ENCODE measurements at regions not wholly inside any gene's neighbourhood (a gene's known extent, or its start where the extent isn't known, plus 50 kb on each side); places are given as distances from the start of the nearest gene placed in this dataset.

DNA sequence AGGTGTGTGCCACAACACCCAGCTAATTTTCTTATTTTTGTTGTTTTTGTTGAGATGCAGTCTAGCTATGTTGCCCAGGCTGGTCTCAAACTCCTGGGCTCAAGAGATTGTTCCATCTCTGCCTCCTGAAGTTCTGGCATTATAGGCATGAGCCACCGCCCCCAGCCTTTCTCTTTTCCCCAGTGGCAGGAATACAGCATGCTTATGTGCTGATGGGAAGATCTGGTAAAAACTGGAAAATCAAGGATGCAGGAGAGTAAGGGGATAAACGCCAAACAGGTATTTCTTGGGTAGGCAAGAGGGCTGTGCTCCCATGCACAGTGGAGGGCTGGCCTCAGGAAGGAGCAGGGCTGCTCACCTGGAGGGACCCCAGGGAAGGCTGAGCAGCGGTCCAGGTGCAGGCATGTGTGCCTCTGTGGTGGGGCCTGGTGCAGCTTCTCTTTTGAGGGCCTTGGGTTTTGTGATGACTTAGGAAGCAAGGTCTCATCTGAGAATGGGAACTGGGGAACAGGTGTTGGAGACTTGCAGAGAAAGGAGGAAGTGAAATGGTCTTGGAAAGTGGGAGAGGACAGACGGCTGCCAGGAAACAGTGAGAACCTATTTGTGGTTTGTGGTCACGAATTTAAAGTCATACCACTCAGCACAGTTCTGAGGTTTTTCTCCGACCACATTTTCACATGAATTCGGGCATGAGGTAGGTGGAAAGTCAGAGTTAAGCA lies 106.5 kb downstream of the TEX26 start:
- H3K4me3 ChIP-seq (ENCODE audit: low read depth, low read length), result no peak overlapping the region
- TF ChIP-seq, protein P1, sequence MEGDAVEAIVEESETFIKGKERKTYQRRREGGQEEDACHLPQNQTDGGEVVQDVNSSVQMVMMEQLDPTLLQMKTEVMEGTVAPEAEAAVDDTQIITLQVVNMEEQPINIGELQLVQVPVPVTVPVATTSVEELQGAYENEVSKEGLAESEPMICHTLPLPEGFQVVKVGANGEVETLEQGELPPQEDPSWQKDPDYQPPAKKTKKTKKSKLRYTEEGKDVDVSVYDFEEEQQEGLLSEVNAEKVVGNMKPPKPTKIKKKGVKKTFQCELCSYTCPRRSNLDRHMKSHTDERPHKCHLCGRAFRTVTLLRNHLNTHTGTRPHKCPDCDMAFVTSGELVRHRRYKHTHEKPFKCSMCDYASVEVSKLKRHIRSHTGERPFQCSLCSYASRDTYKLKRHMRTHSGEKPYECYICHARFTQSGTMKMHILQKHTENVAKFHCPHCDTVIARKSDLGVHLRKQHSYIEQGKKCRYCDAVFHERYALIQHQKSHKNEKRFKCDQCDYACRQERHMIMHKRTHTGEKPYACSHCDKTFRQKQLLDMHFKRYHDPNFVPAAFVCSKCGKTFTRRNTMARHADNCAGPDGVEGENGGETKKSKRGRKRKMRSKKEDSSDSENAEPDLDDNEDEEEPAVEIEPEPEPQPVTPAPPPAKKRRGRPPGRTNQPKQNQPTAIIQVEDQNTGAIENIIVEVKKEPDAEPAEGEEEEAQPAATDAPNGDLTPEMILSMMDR (IDR thresholded peaks at IDR 0.05; ENCODE audit: insufficient read depth, low read length, missing control alignments), result no peak
- no peak for DNase-seq (ENCODE audit: low read depth, low spot score)
- ChIA-PET POLR2A (no interaction called here), CTCF (no interaction called here)

DNA sequence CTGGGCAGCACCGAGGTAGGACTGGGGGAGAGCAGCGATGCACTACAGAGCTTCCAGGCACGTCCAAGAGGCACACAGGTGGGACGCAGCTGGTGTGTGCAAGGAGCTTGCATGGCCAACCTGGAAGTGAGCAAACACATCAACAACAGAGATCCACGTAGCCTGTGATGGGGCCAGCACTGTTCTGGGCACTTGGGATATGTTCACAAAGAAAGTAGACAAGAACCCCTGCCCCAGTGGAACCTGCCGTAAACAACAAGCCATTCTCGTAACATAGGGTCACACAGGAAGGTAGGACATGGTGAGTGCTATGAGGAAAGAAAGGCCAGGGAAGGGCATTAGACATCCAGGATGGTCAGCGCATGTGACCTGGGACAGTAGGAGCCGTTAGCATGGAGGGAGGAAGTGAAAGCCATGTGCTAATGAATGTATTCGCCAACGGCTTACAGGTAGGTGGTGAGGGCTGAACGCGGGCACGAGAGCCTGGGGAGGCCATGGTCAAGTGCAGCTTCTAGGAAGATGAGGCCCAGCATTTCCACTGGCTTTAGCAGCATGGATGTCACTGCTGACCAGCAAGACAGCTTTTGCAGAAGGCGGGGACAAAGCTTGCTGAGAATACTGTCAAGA lies 105.5 kb downstream of the TEX26 start:
- H3K4me3 ChIP-seq (ENCODE audit: low read depth, low read length), result no peak overlapping the region
- no peak for DNase-seq (ENCODE audit: low read depth, low spot score)
- TF ChIP-seq, protein P1 (IDR thresholded peaks at IDR 0.05; ENCODE audit: insufficient read depth, low read length, missing control alignments), result no peak
- ChIA-PET POLR2A (no interaction called here), CTCF (interaction anchor here (0.6 kb wide), 1 partner anchor 62 kb away, joined by 3 read pairs; no protein-coding TSS in a partner anchor)

DNA sequence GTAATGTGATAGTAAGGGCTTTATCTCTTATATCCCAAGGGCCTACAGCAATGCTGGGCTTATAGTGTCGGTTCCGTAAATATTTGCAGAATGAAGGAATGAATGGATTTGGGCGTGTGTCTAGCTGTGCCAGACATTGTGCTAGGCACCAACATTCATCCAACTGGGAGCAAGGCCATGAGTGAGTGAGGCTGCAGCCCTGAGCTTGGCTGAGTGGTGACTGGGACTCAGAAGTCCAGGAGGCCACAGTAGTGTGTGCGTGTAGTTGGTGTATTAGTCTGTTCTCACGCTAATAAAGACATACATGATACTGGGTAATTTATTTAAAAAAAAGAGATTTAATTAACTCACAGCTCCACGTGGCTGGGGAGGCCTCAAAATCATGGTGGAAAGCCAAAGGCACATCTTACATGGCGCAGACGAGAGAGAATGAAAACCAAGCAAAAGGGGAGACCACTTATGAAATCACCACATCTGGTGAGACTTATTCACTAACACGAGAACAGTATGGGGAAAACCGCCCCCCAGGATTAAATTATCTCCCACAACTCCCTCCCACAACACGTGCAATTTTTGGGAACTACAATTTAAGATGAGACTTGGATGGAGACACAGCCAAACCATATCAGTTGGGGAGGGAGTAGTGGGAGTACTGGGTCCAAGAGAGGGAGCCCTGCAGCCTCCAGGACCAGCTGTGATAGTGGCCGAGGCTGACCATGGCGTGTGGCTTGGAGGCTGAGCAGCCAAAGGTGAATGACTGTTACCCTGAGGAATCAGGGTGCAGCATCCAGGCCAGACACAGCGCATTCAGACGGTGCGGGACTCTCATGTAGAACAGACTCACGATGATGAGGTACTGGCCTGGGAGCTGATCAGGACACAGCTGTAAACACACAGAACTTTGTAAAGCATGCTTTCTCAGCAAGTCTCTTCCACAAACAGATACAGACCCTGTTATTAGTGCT lies 104.6 kb downstream of the TEX26 start:
- H3K4me3 ChIP-seq (ENCODE audit: low read depth, low read length), result no peak overlapping the region
- POLR2A ChIA-PET, result no interaction called here
- CTCF ChIA-PET, result interaction anchor here (12.5 kb wide), 1 partner anchor 8 kb away, joined by 87 read pairs; no protein-coding TSS in a partner anchor
- DNase-seq (ENCODE audit: low read depth, low spot score), result no peak
- TF ChIP-seq, protein P1 (IDR thresholded peaks at IDR 0.05; ENCODE audit: insufficient read depth, low read length, missing control alignments), result no peak

DNA sequence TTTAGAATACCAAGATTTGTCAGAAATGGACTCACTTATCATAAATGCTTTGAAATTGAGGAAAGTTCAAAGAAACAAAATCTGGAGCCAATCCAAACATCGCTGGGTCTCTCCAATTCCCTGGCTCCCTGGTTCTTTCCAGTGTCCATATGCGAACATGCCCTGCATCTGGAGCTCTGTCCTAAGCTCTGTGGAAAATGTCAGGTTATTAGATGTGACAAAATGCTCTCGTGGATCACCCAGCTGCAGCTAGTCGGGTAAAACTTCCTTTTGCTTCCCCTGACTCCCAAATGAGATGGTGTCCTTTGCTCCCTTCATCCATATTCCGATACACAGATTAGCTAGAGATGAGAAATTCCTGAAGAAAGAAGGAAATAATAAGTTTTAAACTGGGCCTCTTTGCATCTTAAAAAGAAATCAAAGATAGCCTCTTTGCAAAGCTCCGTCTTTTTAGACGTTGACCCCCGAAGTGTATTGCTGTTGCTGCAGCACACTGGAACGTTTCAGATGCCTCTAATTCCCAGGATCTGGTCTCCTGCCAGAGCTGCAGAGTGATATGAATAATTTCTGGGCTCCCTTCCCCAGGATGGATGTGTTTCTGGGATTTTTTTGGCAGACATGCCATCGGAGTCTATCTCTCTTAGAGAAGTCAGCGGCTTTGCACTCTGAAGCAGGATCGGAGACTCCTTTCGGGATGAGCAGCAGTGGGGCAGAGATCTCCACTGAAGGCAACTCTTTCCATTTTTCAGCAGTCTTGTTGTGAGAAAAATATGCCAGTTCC lies 102.9 kb downstream of the TEX26 start:
- ChIA-PET CTCF (interaction anchor here (0.6 to 12.5 kb wide), 2 partner anchors 9 to 172 kb away, joined by 3 to 87 read pairs; no protein-coding TSS in a partner anchor), POLR2A (no interaction called here)
- TF ChIP-seq, protein P1 (IDR thresholded peaks at IDR 0.05; ENCODE audit: insufficient read depth, low read length, missing control alignments), result no peak

DNA sequence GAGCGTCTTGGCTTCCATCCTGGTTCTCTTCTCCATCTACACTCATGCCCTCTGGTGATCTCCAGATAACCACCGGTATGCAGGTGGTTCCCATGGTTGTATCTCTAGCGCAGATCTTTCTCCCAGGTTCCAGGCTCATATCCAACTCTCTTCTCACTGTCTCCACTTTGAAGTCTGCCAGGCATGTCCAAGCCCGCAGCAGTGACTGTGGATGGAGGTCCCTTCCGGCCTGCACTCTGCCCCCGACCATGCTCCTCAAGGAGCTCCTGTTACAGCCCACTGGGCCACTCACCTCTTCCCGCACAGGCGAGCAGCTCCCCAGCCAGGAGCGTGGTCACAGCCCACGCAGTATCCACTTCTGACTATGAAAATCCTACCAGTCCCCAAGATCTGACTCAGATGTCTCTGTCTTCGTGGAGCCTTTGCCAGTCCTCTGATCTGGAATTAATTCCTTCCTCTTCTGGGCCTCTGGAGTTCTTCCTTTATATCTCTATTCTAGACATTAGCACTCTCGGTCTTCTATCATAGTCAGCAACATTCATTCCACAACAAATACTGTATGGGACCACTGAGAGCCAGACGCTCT lies 100.2 kb downstream of the TEX26 start:
- POLR2A ChIA-PET, result no interaction called here
- H3K4me3 ChIP-seq (ENCODE audit: low read depth, low read length), result no peak overlapping the region
- TF ChIP-seq, protein P1 (IDR thresholded peaks at IDR 0.05; ENCODE audit: insufficient read depth, low read length, missing control alignments), result no peak
- CTCF ChIA-PET, result interaction anchor here (1.0 to 12.5 kb wide), 2 partner anchors 11 to 12 kb away, joined by 3 to 87 read pairs; no protein-coding TSS in a partner anchor
- no peak for DNase-seq (ENCODE audit: low read depth, low spot score)

More for the DNA sequence above, 102.9 kb downstream of the TEX26 start:
- no peak overlapping the region for H3K4me3 ChIP-seq (ENCODE audit: low read depth, low read length)
- no peak for DNase-seq (ENCODE audit: low read depth, low spot score)

Data from AG04449 (cell line).